ENCODE measurements at regions not wholly inside any gene's neighbourhood (a gene's known extent, or its start where the extent isn't known, plus 50 kb on each side); places are given as distances from the start of the nearest gene placed in this dataset.

DNA sequence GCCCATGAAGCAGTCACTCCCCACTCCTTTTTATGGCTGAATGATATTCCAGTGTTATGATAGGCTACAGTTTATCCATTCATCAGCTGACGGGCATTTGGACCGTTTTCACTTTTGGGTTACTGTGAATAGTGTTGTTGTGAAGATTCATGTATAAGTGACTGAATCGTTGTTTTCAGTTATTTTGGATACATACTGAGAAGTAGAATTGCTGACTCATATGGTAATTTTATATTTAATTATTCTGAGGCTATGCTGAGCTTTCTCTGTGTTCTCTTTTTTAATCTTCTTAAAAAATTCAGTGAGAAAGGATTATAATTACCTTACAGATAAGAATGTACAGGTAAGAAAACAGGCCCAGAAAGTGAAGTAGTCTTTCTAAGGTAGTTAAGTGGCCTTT lies 117.9 kb upstream of the MPHOSPH6 start:
- TF ChIP-seq SUZ12 (IDR thresholded peaks at IDR 0.05) (no peak), FOXA1 (IDR thresholded peaks at IDR 0.05) (no peak), LEF1 (IDR thresholded peaks at IDR 0.05; ENCODE audit: borderline replicate concordance) (no peak), CTBP1 (IDR thresholded peaks at IDR 0.05; ENCODE audit: borderline replicate concordance) (no peak), BHLHE40 (IDR thresholded peaks at IDR 0.05; ENCODE audit: borderline replicate concordance) (no peak), HDGF (IDR thresholded peaks at IDR 0.05; ENCODE audit: borderline replicate concordance) (no peak), SP1 (IDR thresholded peaks at IDR 0.05) (no peak), FOXM1 (IDR thresholded peaks at IDR 0.05; ENCODE audit: borderline replicate concordance) (no peak), FOXK2 (IDR thresholded peaks at IDR 0.05) (no peak), NFRKB (IDR thresholded peaks at IDR 0.05) (no peak), L3MBTL2 (conservative IDR thresholded peaks at IDR 0.05) (no peak), TARDBP (IDR thresholded peaks at IDR 0.05) (no peak), ZNF384 (IDR thresholded peaks at IDR 0.05) (no peak)
- TF ChIP-seq, protein P1, sequence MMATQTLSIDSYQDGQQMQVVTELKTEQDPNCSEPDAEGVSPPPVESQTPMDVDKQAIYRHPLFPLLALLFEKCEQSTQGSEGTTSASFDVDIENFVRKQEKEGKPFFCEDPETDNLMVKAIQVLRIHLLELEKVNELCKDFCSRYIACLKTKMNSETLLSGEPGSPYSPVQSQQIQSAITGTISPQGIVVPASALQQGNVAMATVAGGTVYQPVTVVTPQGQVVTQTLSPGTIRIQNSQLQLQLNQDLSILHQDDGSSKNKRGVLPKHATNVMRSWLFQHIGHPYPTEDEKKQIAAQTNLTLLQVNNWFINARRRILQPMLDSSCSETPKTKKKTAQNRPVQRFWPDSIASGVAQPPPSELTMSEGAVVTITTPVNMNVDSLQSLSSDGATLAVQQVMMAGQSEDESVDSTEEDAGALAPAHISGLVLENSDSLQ (IDR thresholded peaks at IDR 0.05): no peak

All from HEK293T (cell line).